ENCODE measurements at regions not wholly inside any gene's neighbourhood (a gene's known extent, or its start where the extent isn't known, plus 50 kb on each side); places are given as distances from the start of the nearest gene placed in this dataset.
"Not testable (repeated sequence)": the region's sequence is repeated elsewhere in the genome, so short reads cannot be mapped to it uniquely, and the experiment has no call there.

DNA sequence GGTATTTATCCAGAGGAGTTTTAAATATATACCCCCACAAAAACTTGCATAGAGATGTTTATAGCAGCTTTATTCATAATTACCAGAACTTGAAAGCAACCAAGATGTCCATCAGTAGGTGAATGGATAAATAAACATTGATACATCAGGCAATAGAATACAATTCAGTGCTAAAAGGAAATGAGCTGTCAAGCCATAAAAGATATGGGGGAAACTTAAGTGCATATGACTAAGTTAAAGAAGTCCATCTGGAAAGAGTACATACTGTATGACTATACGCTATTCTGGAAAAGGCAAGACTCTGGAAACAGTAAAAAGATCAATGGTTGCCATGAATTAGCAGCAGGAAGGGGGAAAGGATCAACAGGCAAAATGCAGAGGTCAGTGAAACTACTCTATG lies 366.7 kb downstream of the HHIPL2 start:
- H3K4me1 ChIP-seq: no peaks in the 10 kb centered on the region
- Mint-ChIP-seq H3K36me3 (ENCODE audit: insufficient read depth, unreplicated experiment) (no peaks in the 10 kb centered on the region), H3K4me3 (ENCODE audit: unreplicated experiment) (no peak overlapping the region), H3K27ac (ENCODE audit: unreplicated experiment) (no peak overlapping the region), H3K9me3 (ENCODE audit: unreplicated experiment) (no peaks in the 10 kb centered on the region), H3K27me3 (ENCODE audit: insufficient read depth, unreplicated experiment) (peaks cover 4% of the 10 kb centered on the region), H3K4me1 (ENCODE audit: low read depth, unreplicated experiment) (no peaks in the 10 kb centered on the region)
- H3K27me3 ChIP-seq (replicated peaks; ENCODE audit: control insufficient read depth, insufficient read depth, low read length): no peaks in the 10 kb centered on the region
- no TSS peak for BruUV-seq (replicated peaks)
- H3K4me3 ChIP-seq (ENCODE audit: low read depth, low read length): no peak overlapping the region
- intact Hi-C loops (cut with micrococcal nuclease; ENCODE audit: unreplicated experiment): no loop called here
- no peak for DNase-seq
- ChIA-PET CTCF (no interaction called here), POLR2A (no interaction called here)
- TF ChIP-seq CTCF (IDR thresholded peaks at IDR 0.05; ENCODE audit: insufficient read depth in 1 of 2, low read depth in 1 of 2, low read length in 1 of 2, severe bottlenecking in 1 of 2, unreplicated experiment in 1 of 2): no peak
- H3K36me3 ChIP-seq (ENCODE audit: control insufficient read depth, insufficient read depth, low read length): no peaks in the 10 kb centered on the region
- no peaks in the 10 kb centered on the region; the same call in 1 of the 2 replicates for H3K9me3 ChIP-seq

GRCh38 chr1:222177496-222177895 lies 370.4 kb downstream of the HHIPL2 start:
- H3K36me3 ChIP-seq (ENCODE audit: control insufficient read depth, insufficient read depth, low read length); H3K4me1 ChIP-seq; H3K36me3 Mint-ChIP-seq (ENCODE audit: insufficient read depth, unreplicated experiment); BruUV-seq (replicated peaks); intact Hi-C loops (cut with micrococcal nuclease; ENCODE audit: unreplicated experiment); H3K9me3 Mint-ChIP-seq (ENCODE audit: unreplicated experiment); H3K27me3 ChIP-seq (replicated peaks; ENCODE audit: control insufficient read depth, insufficient read depth, low read length); POLR2A ChIA-PET; H3K4me3 ChIP-seq (ENCODE audit: low read depth, low read length); CTCF ChIA-PET; H3K4me1 Mint-ChIP-seq (ENCODE audit: low read depth, unreplicated experiment); H3K9me3 ChIP-seq; DNase-seq; H3K4me3 Mint-ChIP-seq (ENCODE audit: unreplicated experiment); H3K27me3 Mint-ChIP-seq (ENCODE audit: insufficient read depth, unreplicated experiment); H3K27ac Mint-ChIP-seq (ENCODE audit: unreplicated experiment): not testable (repeated sequence)

DNA sequence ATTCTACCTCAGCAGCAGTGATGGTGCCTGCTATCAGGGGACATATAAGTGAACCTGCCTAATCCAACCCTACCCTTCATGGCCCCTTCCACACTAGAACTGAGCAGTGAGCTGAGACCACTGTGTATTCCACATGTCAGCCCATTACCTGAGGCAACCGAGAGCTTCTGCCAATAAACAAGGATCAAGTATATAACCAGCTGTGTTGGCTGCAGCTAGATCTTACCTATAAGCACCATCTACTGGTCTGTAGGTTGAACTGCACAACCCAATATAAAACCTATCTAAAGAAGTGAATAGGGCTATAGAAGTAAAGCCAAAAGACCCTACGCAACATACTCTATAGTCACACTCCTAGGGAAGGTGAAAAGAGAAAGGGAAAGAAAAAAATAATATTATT lies 376.9 kb downstream of the HHIPL2 start:
- POLR2A ChIA-PET: no interaction called here
- no peaks in the 10 kb centered on the region for H3K4me1 Mint-ChIP-seq (ENCODE audit: low read depth, unreplicated experiment)
- no peak overlapping the region for H3K4me3 Mint-ChIP-seq (ENCODE audit: unreplicated experiment)
- no peak overlapping the region for H3K27ac Mint-ChIP-seq (ENCODE audit: unreplicated experiment)
- no peaks in the 10 kb centered on the region for H3K36me3 Mint-ChIP-seq (ENCODE audit: insufficient read depth, unreplicated experiment)
- TF ChIP-seq CTCF (IDR thresholded peaks at IDR 0.05; ENCODE audit: insufficient read depth in 1 of 2, low read depth in 1 of 2, low read length in 1 of 2, severe bottlenecking in 1 of 2, unreplicated experiment in 1 of 2): peak; percentile 34 to 52
- BruUV-seq (replicated peaks): no TSS peak
- Histone ChIP-seq H3K36me3 (ENCODE audit: control insufficient read depth, insufficient read depth, low read length) (no peaks in the 10 kb centered on the region), H3K9me3 (peaks cover 3% of the 10 kb centered on the region; the same call in 1 of the 2 replicates), H3K4me1 (no peaks in the 10 kb centered on the region), H3K27me3 (replicated peaks; ENCODE audit: control insufficient read depth, insufficient read depth, low read length) (no peaks in the 10 kb centered on the region), H3K4me3 (ENCODE audit: low read depth, low read length) (no peak overlapping the region)
- H3K9me3 Mint-ChIP-seq (ENCODE audit: unreplicated experiment): peaks cover 19% of the 10 kb centered on the region
- CTCF ChIA-PET: interaction anchor here (0.6 to 1.0 kb wide), 2 partner anchors 161 to 284 kb away, joined by 3 to 4 read pairs; no protein-coding TSS in a partner anchor
- peaks cover 2% of the 10 kb centered on the region for H3K27me3 Mint-ChIP-seq (ENCODE audit: insufficient read depth, unreplicated experiment)
- intact Hi-C loops (cut with micrococcal nuclease; ENCODE audit: unreplicated experiment): loop anchor here (1.0 kb wide), 1 partner anchor 47 kb away; no protein-coding TSS in a partner anchor
- peak in 1 of 2 experiments; percentile 4 for DNase-seq

- intact Hi-C loops (cut with micrococcal nuclease; ENCODE audit: unreplicated experiment): no loop called here
- peaks cover 2% of the 10 kb centered on the region for H3K27me3 Mint-ChIP-seq (ENCODE audit: insufficient read depth, unreplicated experiment)
- no TSS peak for BruUV-seq (replicated peaks)
- no peaks in the 10 kb centered on the region for H3K36me3 Mint-ChIP-seq (ENCODE audit: insufficient read depth, unreplicated experiment)
- Histone ChIP-seq H3K27me3 (replicated peaks; ENCODE audit: control insufficient read depth, insufficient read depth, low read length) (no peaks in the 10 kb centered on the region), H3K4me3 (ENCODE audit: low read depth, low read length) (no peak overlapping the region), H3K36me3 (ENCODE audit: control insufficient read depth, insufficient read depth, low read length) (no peaks in the 10 kb centered on the region), H3K4me1 (no peaks in the 10 kb centered on the region), H3K9me3 (peaks cover 3% of the 10 kb centered on the region; the same call in 1 of the 2 replicates)
- CTCF ChIA-PET: interaction anchor here (0.5 kb wide), 1 partner anchor 297 kb away, joined by 3 read pairs; no protein-coding TSS in a partner anchor
- H3K4me3 Mint-ChIP-seq (ENCODE audit: unreplicated experiment): no peak overlapping the region
- DNase-seq: no peak
- no peaks in the 10 kb centered on the region for H3K4me1 Mint-ChIP-seq (ENCODE audit: low read depth, unreplicated experiment)
- POLR2A ChIA-PET: no interaction called here
- no peak for TF ChIP-seq CTCF (IDR thresholded peaks at IDR 0.05; ENCODE audit: insufficient read depth in 1 of 2, low read depth in 1 of 2, low read length in 1 of 2, severe bottlenecking in 1 of 2, unreplicated experiment in 1 of 2)
- H3K27ac Mint-ChIP-seq (ENCODE audit: unreplicated experiment): no peak overlapping the region
- H3K9me3 Mint-ChIP-seq (ENCODE audit: unreplicated experiment): peaks cover 19% of the 10 kb centered on the region
Measured at GRCh38 chr1:222168621-222169020, 379.3 kb downstream of the HHIPL2 start.

Measured in Caco-2 (cell line).